OCI-LY1 (cell line): ENCODE measurements at regions not wholly inside any gene's neighbourhood (a gene's known extent, or its start where the extent isn't known, plus 50 kb on each side); places are given as distances from the start of the nearest gene placed in this dataset.

ENCODE experiments used
- CTCF ChIP-seq: fragments of 200-600 bp; sonication (generic), shearing (Covaris generic); IDR thresholded peaks from 2 replicates; pipeline ENCODE4 v1.5.1; 2017; ENCODE audit warnings: mild to moderate bottlenecking, antibody characterized with exemption, low read length, moderate library complexity, mixed read lengths
- EZH2 ChIP-seq: fragments of 200-600 bp; sonication (generic), shearing (Covaris generic); IDR thresholded peaks from 2 replicates; pipeline ENCODE4 v1.8.0; 2017; ENCODE audit warnings: borderline replicate concordance, mixed run types, mild to moderate bottlenecking, antibody characterized with exemption, low read length, moderate library complexity, mixed read lengths

DNA sequence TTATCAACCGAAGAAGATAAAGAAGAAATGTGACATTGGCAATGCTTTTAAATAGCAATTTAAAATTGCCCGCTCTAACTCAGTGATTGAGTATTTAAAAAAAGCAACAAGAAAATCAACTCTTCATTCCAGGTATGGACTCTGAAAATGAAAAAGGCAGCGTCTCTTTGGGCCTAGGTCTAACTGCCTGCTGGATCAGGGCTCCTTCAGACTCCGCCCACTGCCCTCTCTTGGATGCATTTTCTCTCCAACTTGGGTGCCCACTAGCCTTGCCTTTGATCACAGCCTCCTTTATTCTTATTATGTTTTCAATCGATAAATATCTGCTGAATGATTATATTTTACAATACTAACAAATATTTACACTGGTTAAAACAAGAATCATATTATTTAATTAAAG, 268.9 kb downstream of the MRPL39 start:
- no peak for TF ChIP-seq CTCF
- no peak for TF ChIP-seq EZH2
